SK-N-SH (cell line): ENCODE measurements at regions not wholly inside any gene's neighbourhood (a gene's known extent, or its start where the extent isn't known, plus 50 kb on each side); places are given as distances from the start of the nearest gene placed in this dataset.

Experiments used
- CTCF ChIA-PET: fragments of 300-600, 350-600 bp; formaldehyde crosslinking; extraction: SDS; loops from one replicate; lab custom pipeline; 2021; lab: Yijun Ruan, JAX
- POLR2A ChIA-PET: fragments of 350-600 bp; sonication (Branson Sonifier 250); formaldehyde crosslinking; extraction: SDS; loops from one replicate; lab custom pipeline; 2020; ENCODE audit warnings: antibody characterized with exemption, inconsistent platforms; lab: Yijun Ruan, JAX
- DNase-seq: peaks from one replicate; pipeline ENCODE4 v3.0.0; 2012
- H2AFZ ChIP-seq: fragments of 200-600 bp; sonication (generic); 2 replicates; pipeline ENCODE4 v1.8.1; 2016; ENCODE audit warnings: antibody characterized with exemption, mild to moderate bottlenecking, low read depth
- H3F3A ChIP-seq: fragments of 200-600 bp; sonication (generic); replicated peaks from 2 replicates; pipeline ENCODE3; 2016; ENCODE audit warnings: antibody characterized with exemption, mild to moderate bottlenecking; ENCODE audit not compliant: insufficient read depth
- H3K27ac ChIP-seq, 2 experiments: fragments of 200-500 bp in 1 of 2; fragments of 200-600 bp in 1 of 2; sonication (Bioruptor generic) in 1 of 2; sonication (generic), shearing (Covaris generic) in 1 of 2; 2 replicates each; pipeline versions ENCODE4 v1.5.1 to v1.6.1; 2014 to 2016; ENCODE audit warnings: low read depth in 2 of 2, inconsistent platforms in 1 of 2, low read length in 1 of 2, mild to moderate bottlenecking in 1 of 2, mixed read lengths in 1 of 2
- H3K27me3 ChIP-seq: fragments of 200-600 bp; sonication (generic), shearing (Covaris generic); 2 replicates; pipeline ENCODE4 v1.6.1; 2016; ENCODE audit warnings: mixed run types; ENCODE audit not compliant: insufficient read depth
- H3K36me3 ChIP-seq, 2 experiments: fragments of 200-500 bp in 1 of 2; fragments of 200-600 bp in 1 of 2; sonication (Bioruptor generic) in 1 of 2; sonication (generic) in 1 of 2; replicated peaks in 1 of 2; 2 replicates each; pipeline versions ENCODE3 to v1.5.1; 2014 to 2016; ENCODE audit warnings: low read length in 1 of 2, mild to moderate bottlenecking in 1 of 2; ENCODE audit not compliant: insufficient read depth in 2 of 2, control insufficient read depth in 1 of 2
- H3K4me1 ChIP-seq, 2 experiments: fragments of 200-500 bp in 1 of 2; fragments of 200-600 bp in 1 of 2; sonication (Bioruptor generic) in 1 of 2; sonication (generic), shearing (Covaris generic) in 1 of 2; 2 replicates each; pipeline versions ENCODE4 v1.5.1 to v1.6.1; 2014 to 2016; ENCODE audit warnings: low read depth in 1 of 2, low read length in 1 of 2, mixed run types in 1 of 2; ENCODE audit not compliant: insufficient read depth in 2 of 2, control insufficient read depth in 1 of 2
- H3K4me2 ChIP-seq: fragments of 200-600 bp; sonication (generic), shearing (Covaris generic); 2 replicates; pipeline ENCODE4 v1.6.1; 2017; ENCODE audit warnings: mixed run types
- H3K4me3 ChIP-seq, 2 experiments: fragments of 200-500 bp in 1 of 2; fragments of 200-600 bp in 1 of 2; sonication (Bioruptor generic) in 1 of 2; sonication (generic), shearing (Covaris generic) in 1 of 2; 2 replicates each; pipeline versions ENCODE4 v1.5.1 to v1.8.1; 2014 to 2016; ENCODE audit warnings: low read depth in 2 of 2, inconsistent platforms in 1 of 2, low read length in 1 of 2, mild to moderate bottlenecking in 1 of 2, mixed read lengths in 1 of 2, moderate library complexity in 1 of 2
- H3K79me2 ChIP-seq: fragments of 200-600 bp; sonication (generic); 2 replicates; pipeline ENCODE4 v1.8.1; 2017; ENCODE audit warnings: mild to moderate bottlenecking; ENCODE audit not compliant: insufficient read depth
- H3K9ac ChIP-seq: fragments of 200-600 bp; sonication (generic); 2 replicates; pipeline ENCODE4 v1.6.1; 2017; ENCODE audit warnings: mixed run types
- H3K9me2 ChIP-seq: fragments of 200-600 bp; sonication (generic); 2 replicates; pipeline ENCODE4 v1.6.1; 2017; ENCODE audit warnings: mixed run types
- H3K9me3 ChIP-seq: fragments of 200-600 bp; sonication (generic); 2 replicates; pipeline ENCODE4 v1.6.1; 2017; ENCODE audit warnings: mixed run types, mild to moderate bottlenecking, moderate library complexity
- H4K20me1 ChIP-seq: fragments of 200-600 bp; sonication (generic); 2 replicates; pipeline ENCODE4 v1.6.1; 2017; ENCODE audit warnings: mild to moderate bottlenecking, mixed run types; ENCODE audit not compliant: insufficient read depth
- CTCF ChIP-seq: fragments of 200-600 bp; sonication (generic); IDR thresholded peaks from 2 replicates; pipeline ENCODE4 v1.6.1; 2017; ENCODE audit warnings: antibody characterized with exemption, mild to moderate bottlenecking, moderate library complexity
- ELF1 ChIP-seq: IDR thresholded peaks from 2 replicates; pipeline ENCODE4 v1.4.0; 2012
- EP300 ChIP-seq, 2 experiments: IDR thresholded peaks; 2 replicates each; pipeline versions ENCODE4 v1.4.0 to v1.6.1; 2012; ENCODE audit warnings: borderline replicate concordance in 1 of 2, low read depth in 1 of 2, low read length in 1 of 2
- FOSL2 ChIP-seq: IDR thresholded peaks from 2 replicates; pipeline ENCODE4 v1.4.0; 2012; ENCODE audit warnings: low read depth, mild to moderate bottlenecking, moderate library complexity, borderline replicate concordance
- FOXJ3 ChIP-seq: sonication (generic); formaldehyde crosslinking; IDR thresholded peaks from 2 replicates; pipeline ENCODE4 v1.5.1; 2020; ENCODE audit warnings: mild to moderate bottlenecking, missing genetic modification reagents
- FOXM1 ChIP-seq: IDR thresholded peaks from 2 replicates; pipeline ENCODE4 v1.4.0; 2012; ENCODE audit warnings: low read depth, mild to moderate bottlenecking
- GABPA ChIP-seq: IDR thresholded peaks from 2 replicates; pipeline ENCODE4 v1.4.0; 2012; ENCODE audit warnings: low read depth, mild to moderate bottlenecking
- IRF3 ChIP-seq: fragments of 150-350 bp; IDR thresholded peaks from 2 replicates; pipeline ENCODE4 v1.6.1; 2016; ENCODE audit warnings: mild to moderate bottlenecking, low read depth, low read length
- JUND ChIP-seq: IDR thresholded peaks from 2 replicates; pipeline ENCODE4 v1.4.0; 2012
- MEF2A ChIP-seq: IDR thresholded peaks from 2 replicates; pipeline ENCODE4 v1.4.0; 2012; ENCODE audit warnings: low read depth, borderline replicate concordance
- MXI1 ChIP-seq: IDR thresholded peaks from 2 replicates; pipeline ENCODE4 v1.6.1; 2012; ENCODE audit warnings: mild to moderate bottlenecking, low read depth, low read length, improper control_type of control experiment
- NFIC ChIP-seq: IDR thresholded peaks from 2 replicates; pipeline ENCODE4 v1.4.0; 2012; ENCODE audit warnings: borderline replicate concordance
- NRF1 ChIP-seq: IDR thresholded peaks from 2 replicates; pipeline ENCODE4 v1.6.1; 2012; ENCODE audit warnings: low read depth, mild to moderate bottlenecking, low read length
- POLR2AphosphoS5 ChIP-seq: IDR thresholded peaks from 2 replicates; pipeline ENCODE4 v1.6.1; 2012; ENCODE audit warnings: low read depth, low read length
- RAD21 ChIP-seq: IDR thresholded peaks from 2 replicates; pipeline ENCODE4 v1.6.1; 2012; ENCODE audit warnings: mild to moderate bottlenecking, low read length
- RCOR1 ChIP-seq: fragments of 150-350 bp; IDR thresholded peaks from 2 replicates; pipeline ENCODE4 v1.6.1; 2017; ENCODE audit warnings: antibody characterized with exemption, low read length
- RFX5 ChIP-seq: IDR thresholded peaks from 2 replicates; pipeline ENCODE4 v1.6.1; 2012; ENCODE audit warnings: mild to moderate bottlenecking, improper control_type of control experiment, low read length
- SIN3A ChIP-seq: IDR thresholded peaks from 2 replicates; pipeline ENCODE4 v1.6.1; 2012; ENCODE audit warnings: low read depth, mild to moderate bottlenecking, low read length, moderate library complexity, borderline replicate concordance
- SMC3 ChIP-seq: IDR thresholded peaks from 2 replicates; pipeline ENCODE4 v1.6.1; 2012; ENCODE audit warnings: low read depth, low read length, improper control_type of control experiment
- TAF1 ChIP-seq: IDR thresholded peaks from 2 replicates; pipeline ENCODE4 v1.6.1; 2012; ENCODE audit warnings: low read depth, mild to moderate bottlenecking, low read length, moderate library complexity, borderline replicate concordance
- TCF12 ChIP-seq: IDR thresholded peaks from 2 replicates; pipeline ENCODE4 v1.4.0; 2012
- TEAD4 ChIP-seq: IDR thresholded peaks from 2 replicates; pipeline ENCODE4 v1.4.0; 2012; ENCODE audit warnings: mild to moderate bottlenecking, borderline replicate concordance; ENCODE audit not compliant: insufficient read depth
- YY1 ChIP-seq: IDR thresholded peaks from 2 replicates; pipeline ENCODE4 v1.4.0; 2012; ENCODE audit warnings: low read depth, mild to moderate bottlenecking
- TF ChIP-seq, protein P1 (sequence below): IDR thresholded peaks from 2 replicates; pipeline ENCODE4; 2012

DNA sequence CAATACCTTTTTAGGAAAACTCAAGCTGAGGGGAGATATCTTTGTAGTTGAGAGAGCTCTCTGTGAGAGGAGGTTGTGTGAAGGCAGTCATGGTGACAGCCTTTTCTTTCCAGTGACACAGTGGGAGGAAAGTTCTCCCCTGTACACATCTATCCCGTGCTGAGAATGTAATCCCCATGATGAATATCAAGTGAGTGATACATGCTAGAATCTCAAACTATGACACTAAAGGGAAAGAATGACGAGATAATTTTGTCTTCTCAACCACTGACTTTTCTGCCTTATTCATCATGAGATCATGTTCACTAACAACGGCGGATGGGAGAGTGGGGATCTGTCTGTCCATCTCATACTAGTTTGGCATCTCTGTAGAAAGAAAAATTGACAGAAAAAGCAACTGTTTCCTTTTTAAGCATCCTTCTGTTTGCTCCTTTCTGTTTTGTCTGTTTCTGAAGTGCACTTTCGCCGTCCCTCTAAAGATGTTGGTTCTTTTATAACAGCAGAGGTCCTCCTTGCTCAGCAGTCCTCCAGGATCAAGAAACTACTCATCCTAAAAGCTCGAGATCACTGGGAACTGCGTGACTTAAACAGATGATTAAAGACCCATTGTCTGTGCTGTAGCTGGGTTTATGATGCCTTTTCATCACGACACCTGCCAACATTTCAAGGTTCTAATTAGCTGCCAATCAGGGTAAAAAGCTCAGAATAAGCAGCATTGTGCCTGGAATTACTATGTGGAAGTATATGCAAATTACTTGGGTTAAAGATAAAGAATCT is 137.6 kb downstream of the DCK start (continued):
- TF ChIP-seq MEF2A (no peak), FOSL2 (0 out of 2 replicates have a peak, but pooled peaks have one; percentile 32), TCF12 (no peak), JUND (no peak), RCOR1 (no peak), CTCF (peak; percentile 47), NFIC (no peak), EP300 (IDR thresholded peaks at IDR 0.05; ENCODE audit: borderline replicate concordance in 1 of 2, low read depth in 1 of 2, low read length in 1 of 2) (no peak), RAD21 (peak; percentile 30; the same call in 1 of the 2 replicates), TAF1 (no peak), GABPA (no peak), NRF1 (no peak), MXI1 (no peak), POLR2AphosphoS5 (no peak), RFX5 (no peak), YY1 (no peak), ELF1 (no peak)
- TF ChIP-seq, protein P1, sequence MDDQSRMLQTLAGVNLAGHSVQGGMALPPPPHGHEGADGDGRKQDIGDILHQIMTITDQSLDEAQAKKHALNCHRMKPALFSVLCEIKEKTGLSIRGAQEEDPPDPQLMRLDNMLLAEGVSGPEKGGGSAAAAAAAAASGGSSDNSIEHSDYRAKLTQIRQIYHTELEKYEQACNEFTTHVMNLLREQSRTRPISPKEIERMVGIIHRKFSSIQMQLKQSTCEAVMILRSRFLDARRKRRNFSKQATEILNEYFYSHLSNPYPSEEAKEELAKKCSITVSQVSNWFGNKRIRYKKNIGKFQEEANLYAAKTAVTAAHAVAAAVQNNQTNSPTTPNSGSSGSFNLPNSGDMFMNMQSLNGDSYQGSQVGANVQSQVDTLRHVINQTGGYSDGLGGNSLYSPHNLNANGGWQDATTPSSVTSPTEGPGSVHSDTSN = peak; percentile 44

DNA sequence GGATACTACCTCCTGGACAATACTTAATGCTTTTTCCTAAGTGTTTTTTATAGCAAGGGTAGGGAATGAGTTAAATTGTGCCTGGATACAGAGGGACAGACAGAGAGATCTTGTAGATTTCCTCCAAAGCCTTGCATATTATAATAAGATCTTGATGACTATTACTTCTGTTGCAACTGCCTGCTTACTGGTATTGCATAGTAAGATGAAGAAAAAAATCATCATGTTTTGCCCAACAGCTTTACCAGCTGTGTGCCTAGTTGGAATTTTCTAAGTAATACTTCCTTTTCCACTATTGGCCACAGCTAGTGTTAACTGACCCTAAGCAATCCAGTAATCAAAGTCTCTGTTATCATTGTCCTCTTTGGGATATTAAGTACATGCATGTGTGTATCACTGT is 139.0 kb downstream of the DCK start:
- no peaks in the 10 kb centered on the region for H3K4me1 ChIP-seq
- H3K9me3 ChIP-seq = no peaks in the 10 kb centered on the region
- no peaks in the 10 kb centered on the region for H4K20me1 ChIP-seq
- POLR2A ChIA-PET = no interaction called here
- no peak for DNase-seq
- H3K36me3 ChIP-seq = no peaks in the 10 kb centered on the region
- no peak overlapping the region for H3K27ac ChIP-seq
- H3K4me2 ChIP-seq = no peak overlapping the region
- H3K9me2 ChIP-seq = no peaks in the 10 kb centered on the region
- H3K27me3 ChIP-seq = no peaks in the 10 kb centered on the region; the same call in 1 of the 2 replicates
- no peak overlapping the region for H3K9ac ChIP-seq
- CTCF ChIA-PET = interaction anchor here (0.7 kb wide), 1 partner anchor 564 kb away, joined by 3 read pairs; no protein-coding TSS in a partner anchor
- no peak overlapping the region for H3K4me3 ChIP-seq
- peaks cover 21% of the 10 kb centered on the region for H3F3A ChIP-seq
- peak overlapping the region; percentile 85; the same call in 1 of the 2 replicates for H2AFZ ChIP-seq
- no peak for TF ChIP-seq SIN3A
- TF ChIP-seq IRF3 = no peak
- no peak for TF ChIP-seq TCF12
- TF ChIP-seq MEF2A = no peak
- no peak for TF ChIP-seq FOXJ3 (CRISPR knock-in tag)
- TF ChIP-seq TEAD4 = no peak
- no peak for TF ChIP-seq NFIC
- no peak for TF ChIP-seq EP300 (IDR thresholded peaks at IDR 0.05; ENCODE audit: borderline replicate concordance in 1 of 2, low read depth in 1 of 2, low read length in 1 of 2)
- no peak for TF ChIP-seq FOSL2
- no peak for TF ChIP-seq RCOR1
- TF ChIP-seq GABPA = no peak
- no peak for TF ChIP-seq FOXM1
- TF ChIP-seq, protein P1 = no peak
- TF ChIP-seq RFX5 = no peak
- no peak for TF ChIP-seq TAF1
- no peak for TF ChIP-seq RAD21
- no peak for TF ChIP-seq SMC3
- no peaks in the 10 kb centered on the region for H3K79me2 ChIP-seq
